HUES48 (cell line): ENCODE measurements at regions not wholly inside any gene's neighbourhood (a gene's known extent, or its start where the extent isn't known, plus 50 kb on each side); places are given as distances from the start of the nearest gene placed in this dataset.
"Not testable (repeated sequence)": the region's sequence is repeated elsewhere in the genome, so short reads cannot be mapped to it uniquely, and the experiment has no call there.

Experiments used
- H3K27ac ChIP-seq: one replicate; pipeline ENCODE4 v1.7.0; 2013; ENCODE audit warnings: low read depth, low read length, inconsistent platforms
- H3K27me3 ChIP-seq: 2 replicates; pipeline ENCODE4 v1.6.1; 2013; ENCODE audit warnings: mild to moderate bottlenecking, low read length; ENCODE audit not compliant: control insufficient read depth, insufficient read depth
- H3K36me3 ChIP-seq: 2 replicates; pipeline ENCODE4 v1.6.1; 2013; ENCODE audit warnings: low read length; ENCODE audit not compliant: control insufficient read depth, insufficient read depth
- H3K4me1 ChIP-seq: 2 replicates; pipeline ENCODE4 v1.6.1; 2013; ENCODE audit warnings: mild to moderate bottlenecking, low read length; ENCODE audit not compliant: control insufficient read depth, insufficient read depth
- H3K4me3 ChIP-seq: 2 replicates; pipeline ENCODE4 v1.5.1; 2013; ENCODE audit warnings: mild to moderate bottlenecking, low read depth, low read length
- H3K9ac ChIP-seq: 2 replicates; pipeline ENCODE4 v1.6.1; 2013; ENCODE audit warnings: mild to moderate bottlenecking, low read depth, low read length, moderate library complexity
- H3K9me3 ChIP-seq: 2 replicates; pipeline ENCODE4 v1.6.1; 2013; ENCODE audit warnings: low read length; ENCODE audit not compliant: control insufficient read depth, insufficient read depth

- H3K9ac ChIP-seq: no peak overlapping the region
- no peaks in the 10 kb centered on the region for H3K36me3 ChIP-seq
- no peaks in the 10 kb centered on the region for H3K9me3 ChIP-seq
- no peak overlapping the region for H3K4me3 ChIP-seq
- no peaks in the 10 kb centered on the region for H3K4me1 ChIP-seq
- no peaks in the 10 kb centered on the region for H3K27me3 ChIP-seq
- no peak overlapping the region for H3K27ac ChIP-seq
These were observed 705.5 kb downstream of the IPMK start for GRCh38 chr10:57562211-57562610.

- H3K9ac ChIP-seq, H3K27me3 ChIP-seq, H3K27ac ChIP-seq, H3K36me3 ChIP-seq, H3K4me3 ChIP-seq, H3K4me1 ChIP-seq: not testable (repeated sequence)
- peaks cover 11% of the 10 kb centered on the region for H3K9me3 ChIP-seq
These were observed 715.9 kb downstream of the IPMK start for GRCh38 chr10:57551774-57552173.

GRCh38 chr10:57535306-57535705 is 732.4 kb downstream of the IPMK start:
- Histone ChIP-seq H3K4me3 (no peak overlapping the region), H3K27me3 (no peaks in the 10 kb centered on the region), H3K27ac (no peak overlapping the region), H3K36me3 (no peaks in the 10 kb centered on the region), H3K9ac (no peak overlapping the region), H3K9me3 (no peaks in the 10 kb centered on the region), H3K4me1 (no peaks in the 10 kb centered on the region; the same call in 1 of the 2 replicates)

- no peak overlapping the region for H3K9ac ChIP-seq
- no peaks in the 10 kb centered on the region for H3K27me3 ChIP-seq
- no peak overlapping the region for H3K4me3 ChIP-seq
- no peak overlapping the region for H3K27ac ChIP-seq
- no peaks in the 10 kb centered on the region for H3K36me3 ChIP-seq
- no peaks in the 10 kb centered on the region for H3K9me3 ChIP-seq
- H3K4me1 ChIP-seq: no peaks in the 10 kb centered on the region
These were observed 754.1 kb downstream of the IPMK start for GRCh38 chr10:57513637-57514036.

GRCh38 chr10:57507788-57508187 is 759.9 kb downstream of the IPMK start:
- Histone ChIP-seq H3K4me3 (no peak overlapping the region), H3K4me1 (no peaks in the 10 kb centered on the region), H3K9ac (no peak overlapping the region), H3K36me3 (no peaks in the 10 kb centered on the region), H3K9me3 (0 out of 2 replicates have a peak, but pooled peaks cover 7% of the 10 kb centered on the region), H3K27me3 (no peaks in the 10 kb centered on the region), H3K27ac (no peak overlapping the region)

GRCh38 chr10:57506414-57507094 is 761.1 kb downstream of the IPMK start:
- H3K4me3 ChIP-seq: no peak overlapping the region
- 0 out of 2 replicates have a peak, but pooled peaks cover 7% of the 10 kb centered on the region for H3K9me3 ChIP-seq
- no peaks in the 10 kb centered on the region for H3K36me3 ChIP-seq

GRCh38 chr10:57494486-57494885 is 773.2 kb downstream of the IPMK start:
- Histone ChIP-seq H3K36me3 (no peaks in the 10 kb centered on the region), H3K27ac (no peak overlapping the region), H3K4me1 (no peaks in the 10 kb centered on the region), H3K9me3 (no peaks in the 10 kb centered on the region), H3K9ac (no peak overlapping the region), H3K4me3 (no peak overlapping the region), H3K27me3 (no peaks in the 10 kb centered on the region)

More at GRCh38 chr10:57506414-57507094, 761.1 kb downstream of the IPMK start:
- no peaks in the 10 kb centered on the region for H3K4me1 ChIP-seq
- H3K27ac ChIP-seq: no peak overlapping the region
- no peaks in the 10 kb centered on the region for H3K27me3 ChIP-seq
- H3K9ac ChIP-seq: no peak overlapping the region

- Histone ChIP-seq H3K36me3 (no peaks in the 10 kb centered on the region), H3K27me3 (no peaks in the 10 kb centered on the region), H3K9ac (no peak overlapping the region), H3K9me3 (no peaks in the 10 kb centered on the region), H3K27ac (no peak overlapping the region), H3K4me1 (no peaks in the 10 kb centered on the region), H3K4me3 (no peak overlapping the region)
These were observed 785.4 kb downstream of the IPMK start for GRCh38 chr10:57482259-57482658.

GRCh38 chr10:57472823-57473619 is 794.7 kb downstream of the IPMK start:
- no peak overlapping the region for H3K27ac ChIP-seq
- no peaks in the 10 kb centered on the region for H3K4me1 ChIP-seq
- H3K4me3 ChIP-seq: no peak overlapping the region
- H3K36me3 ChIP-seq: no peaks in the 10 kb centered on the region
- H3K27me3 ChIP-seq: no peaks in the 10 kb centered on the region
- H3K9me3 ChIP-seq: no peaks in the 10 kb centered on the region
- H3K9ac ChIP-seq: no peak overlapping the region

- Histone ChIP-seq H3K4me3 (no peak overlapping the region), H3K36me3 (no peaks in the 10 kb centered on the region), H3K4me1 (no peaks in the 10 kb centered on the region), H3K27ac (no peak overlapping the region), H3K9ac (no peak overlapping the region), H3K9me3 (no peaks in the 10 kb centered on the region), H3K27me3 (no peaks in the 10 kb centered on the region)
These were observed 798.7 kb downstream of the IPMK start for GRCh38 chr10:57468894-57469432.

GRCh38 chr10:57465155-57465554 is 802.5 kb downstream of the IPMK start:
- Histone ChIP-seq H3K36me3 (no peaks in the 10 kb centered on the region), H3K9me3 (no peaks in the 10 kb centered on the region), H3K4me3 (no peak overlapping the region), H3K9ac (no peak overlapping the region), H3K4me1 (no peaks in the 10 kb centered on the region), H3K27me3 (no peaks in the 10 kb centered on the region), H3K27ac (no peak overlapping the region)
